ENCODE measurements at regions not wholly inside any gene's neighbourhood (a gene's known extent, or its start where the extent isn't known, plus 50 kb on each side); places are given as distances from the start of the nearest gene placed in this dataset.

- DNase-seq, result no peak
Measured at GRCh38 chr2:59961746-59962145, 591.7 kb downstream of the BCL11A start.

DNA sequence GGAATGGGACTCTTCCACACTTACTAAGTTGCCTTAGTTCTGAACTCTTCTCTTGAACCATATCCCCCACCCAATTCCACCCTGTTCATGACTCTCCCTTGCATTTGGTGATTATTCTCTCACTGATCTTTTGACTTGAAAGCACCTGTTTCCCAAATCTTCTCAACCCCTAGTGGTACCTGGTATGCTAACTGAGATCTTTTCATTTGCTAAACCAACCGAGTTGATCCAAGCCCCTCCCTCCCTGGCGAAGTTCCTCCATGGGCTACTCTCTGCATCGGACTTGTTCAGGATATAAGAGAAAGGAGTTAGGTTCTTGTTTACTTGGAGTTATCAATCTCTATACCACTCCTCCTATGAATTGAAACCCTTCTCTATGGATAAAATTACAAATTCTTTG, 593.5 kb downstream of the BCL11A start:
- DNase-seq, result no peak

- DNase-seq, result no peak
Measured at GRCh38 chr2:59957504-59957903, 596.0 kb downstream of the BCL11A start.

GRCh38 chr2:59956981-59957380, 596.5 kb downstream of the BCL11A start:
- DNase-seq, result no peak

GRCh38 chr2:59947917-59948541, 605.4 kb downstream of the BCL11A start:
- DNase-seq, result no peak

DNA sequence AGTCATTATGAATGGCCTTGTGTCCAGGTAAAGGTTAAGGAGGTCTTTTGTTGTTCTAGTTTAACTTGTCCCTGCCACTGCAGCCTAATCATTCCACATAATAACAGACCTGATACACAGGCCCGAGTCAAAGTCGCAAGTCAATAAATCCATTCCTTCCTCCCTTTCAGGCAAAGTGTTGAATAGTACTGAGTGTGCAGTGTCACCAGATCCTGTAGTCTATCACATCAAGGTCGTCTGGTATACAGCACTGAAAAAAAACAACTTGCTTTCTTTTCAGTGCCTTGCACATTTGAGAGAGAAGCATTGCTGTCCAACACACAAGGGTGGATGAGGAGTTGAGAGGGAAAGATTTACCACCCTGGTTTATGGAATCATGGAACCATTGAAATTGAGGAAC, 606.2 kb downstream of the BCL11A start:
- DNase-seq, result no peak

DNA sequence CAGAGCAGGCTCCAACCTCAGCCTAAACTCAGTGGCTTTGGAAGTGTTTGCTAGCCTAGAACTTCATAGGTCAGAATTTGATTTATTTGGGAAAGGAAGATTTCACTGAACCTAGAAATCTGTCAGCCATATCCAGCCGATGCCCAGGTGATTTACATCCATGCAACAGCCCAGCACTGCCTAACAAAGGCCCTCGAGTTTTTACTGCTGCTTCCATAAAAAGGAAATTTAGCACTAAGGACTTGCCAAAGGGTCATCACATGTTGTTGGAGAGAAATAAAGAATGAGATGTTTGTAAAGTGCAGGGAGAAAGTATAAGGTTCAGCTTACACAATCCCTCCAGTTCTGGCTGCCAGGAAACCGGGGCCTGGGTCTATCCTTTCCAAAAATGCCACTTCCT, 614.2 kb downstream of the BCL11A start:
- no peak for DNase-seq

DNA sequence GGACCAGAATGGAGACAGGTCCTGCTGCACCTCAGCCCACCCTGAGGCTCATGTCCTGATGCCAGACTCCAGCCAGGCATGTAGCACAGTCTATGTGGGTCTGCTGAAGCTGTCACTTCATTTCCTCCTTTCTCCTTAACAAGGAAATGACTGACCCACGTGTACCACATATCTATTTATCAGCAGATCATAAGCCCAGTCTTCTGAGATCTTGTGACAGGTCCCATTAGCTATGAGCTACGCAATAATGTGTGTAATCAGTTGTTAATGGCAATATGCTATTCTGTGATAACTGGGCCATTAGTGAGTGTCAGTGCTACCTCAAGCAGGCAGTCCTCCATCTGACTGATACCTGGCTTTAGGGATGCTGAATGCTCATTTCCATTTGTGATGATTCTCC, 615.3 kb downstream of the BCL11A start:
- DNase-seq, result no peak

- no peak for DNase-seq
Measured at GRCh38 chr2:59936048-59936447, 617.4 kb downstream of the BCL11A start.

DNA sequence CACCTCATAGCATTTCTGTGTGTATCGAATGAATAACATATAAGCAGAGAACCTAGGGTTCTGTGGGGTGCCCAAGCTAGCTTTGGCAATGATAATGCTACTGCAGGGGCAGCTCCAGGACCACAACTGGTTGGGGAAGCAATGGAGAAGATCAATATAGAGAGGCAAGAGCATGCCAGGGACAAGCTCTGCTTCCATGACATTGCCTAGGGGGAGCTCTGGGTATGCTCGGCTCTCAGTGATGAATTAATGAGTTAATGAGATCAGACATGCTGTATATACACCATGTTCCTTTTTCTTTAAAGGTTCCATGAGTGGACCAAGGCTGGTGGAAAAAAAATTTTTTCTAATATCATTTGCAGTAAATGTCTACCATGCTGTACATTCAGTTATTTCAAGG, 618.4 kb downstream of the BCL11A start:
- DNase-seq, result no peak

DNA sequence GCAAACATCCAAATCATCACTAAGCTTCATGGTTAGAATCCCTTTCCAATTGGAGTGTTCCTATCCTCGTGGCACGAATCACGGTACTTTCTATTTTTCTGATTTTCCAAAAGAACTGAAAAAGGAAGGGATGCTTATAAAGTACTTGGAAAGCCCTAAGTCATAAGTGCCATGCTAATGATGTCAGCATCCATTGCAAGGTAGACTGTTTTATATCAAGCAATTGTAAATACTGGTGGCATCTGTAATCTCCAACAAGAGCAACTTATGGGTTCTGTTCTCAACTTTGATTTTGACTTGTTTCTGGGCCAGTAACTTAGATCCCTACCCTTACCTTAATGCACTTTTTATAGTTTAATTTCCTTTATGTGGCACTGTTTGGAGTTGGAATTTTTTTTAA, 619.5 kb downstream of the BCL11A start:
- DNase-seq, result no peak

- no peak for DNase-seq
Measured at GRCh38 chr2:59932341-59932740, 621.1 kb downstream of the BCL11A start.

- DNase-seq, result no peak
Measured at GRCh38 chr2:59930430-59930829, 623.0 kb downstream of the BCL11A start.

- no peak for DNase-seq
Measured at GRCh38 chr2:59926731-59927130, 626.7 kb downstream of the BCL11A start.

DNA sequence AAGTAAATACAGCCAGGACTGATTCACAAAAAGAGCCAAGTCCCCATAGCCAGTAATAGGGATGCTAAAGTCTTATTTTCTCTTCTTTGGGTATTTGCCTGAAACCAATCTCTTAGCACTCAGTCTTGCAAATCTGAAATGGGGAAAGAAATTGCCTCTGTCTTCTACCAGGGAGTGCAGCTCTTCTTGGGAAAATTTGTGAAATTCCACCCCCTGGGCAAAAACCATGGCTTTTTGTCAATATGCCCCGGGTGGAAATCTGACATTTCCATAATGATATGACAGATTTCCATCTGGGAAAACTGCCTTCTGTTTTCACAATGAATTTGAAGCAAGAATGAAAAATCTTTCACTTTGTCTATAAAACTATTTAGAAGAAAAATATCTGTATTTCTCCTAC, 628.1 kb downstream of the BCL11A start:
- DNase-seq, result no peak

DNA sequence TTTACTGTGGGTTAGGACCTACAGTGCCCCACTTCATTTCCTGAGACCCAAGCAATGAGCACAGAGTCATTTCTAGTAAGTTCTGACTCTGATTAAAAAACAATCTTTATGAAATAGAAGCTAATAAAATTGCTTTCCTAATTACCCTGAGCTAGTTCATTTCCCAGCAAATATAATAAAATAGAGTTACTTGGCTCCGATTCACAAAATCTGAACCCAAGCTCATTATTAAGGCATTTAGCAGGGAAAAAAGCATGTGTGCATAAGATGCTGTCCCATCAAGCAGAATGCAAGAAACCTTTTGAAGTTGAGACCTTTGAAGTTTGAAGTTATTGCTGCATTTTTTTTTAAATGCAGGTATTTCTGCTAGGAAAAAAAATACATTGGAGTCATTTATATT, 629.1 kb downstream of the BCL11A start:
- no peak for DNase-seq

GRCh38 chr2:59922450-59922849, 631.0 kb downstream of the BCL11A start:
- DNase-seq, result no peak

DNA sequence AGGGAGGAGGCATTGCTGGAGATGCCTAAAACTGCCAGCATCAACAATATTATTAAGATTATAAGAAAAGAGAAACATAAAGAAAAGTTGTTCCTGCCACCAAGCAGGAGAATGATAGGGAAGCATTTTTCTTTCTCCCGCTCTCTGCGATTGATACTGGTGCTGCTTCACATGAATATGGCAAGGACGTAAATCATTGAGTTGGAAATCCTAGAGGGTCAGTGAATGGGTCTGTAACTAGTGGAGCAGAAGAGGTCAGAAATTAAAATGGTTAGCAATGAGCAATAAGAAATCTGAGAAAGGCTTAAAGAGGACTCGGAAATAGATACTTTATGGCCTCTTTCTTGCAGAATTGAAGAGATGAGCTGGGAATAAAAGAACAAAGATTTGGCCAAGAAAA, 631.7 kb downstream of the BCL11A start:
- DNase-seq, result no peak

GRCh38 chr2:59920961-59921360, 632.5 kb downstream of the BCL11A start:
- no peak for DNase-seq

GRCh38 chr2:59920307-59920706, 633.1 kb downstream of the BCL11A start:
- DNase-seq, result no peak

DNA sequence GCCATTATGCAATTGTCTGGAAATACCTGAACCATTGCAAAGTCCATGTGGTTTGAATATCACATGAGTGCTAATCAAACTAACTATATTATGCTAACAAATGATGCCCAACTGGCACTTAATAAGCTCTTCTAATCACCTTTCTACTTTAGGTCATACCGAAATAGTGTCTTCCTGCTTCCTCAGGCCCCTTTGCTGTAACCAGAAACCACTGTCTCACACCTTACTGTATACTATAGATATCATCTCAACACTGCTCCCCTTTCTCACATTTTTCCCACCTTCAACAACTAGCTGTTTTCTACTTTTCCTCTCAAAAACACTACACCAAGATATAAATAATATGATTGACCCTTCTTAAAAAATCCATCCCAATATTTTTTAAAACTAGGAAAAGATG, 633.9 kb downstream of the BCL11A start:
- DNase-seq, result no peak

GRCh38 chr2:59912042-59912441, 641.4 kb downstream of the BCL11A start:
- no peak for DNase-seq

GRCh38 chr2:59910166-59910565, 643.3 kb downstream of the BCL11A start:
- no peak for DNase-seq

- DNase-seq, result no peak
Measured at GRCh38 chr2:59909147-59909546, 644.3 kb downstream of the BCL11A start.

DNA sequence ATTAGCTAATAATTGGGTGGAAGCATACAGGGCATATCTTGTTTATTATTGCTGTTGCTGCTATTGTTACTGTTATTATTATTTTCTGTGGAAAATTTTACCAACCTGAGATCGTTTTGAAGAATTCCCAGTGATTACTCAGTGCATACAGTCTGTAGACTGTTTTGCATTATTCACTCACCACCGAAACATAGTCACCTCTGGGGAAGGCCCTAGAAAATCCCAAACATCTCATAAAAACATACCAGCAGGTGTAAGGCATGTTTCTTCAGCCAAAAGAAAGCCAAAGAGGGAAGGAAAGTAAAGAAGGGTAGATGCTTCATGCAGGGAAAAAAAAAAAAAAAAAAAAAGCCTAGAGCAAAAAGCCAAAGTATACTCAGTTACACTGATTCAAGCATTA, 647.7 kb downstream of the BCL11A start:
- DNase-seq, result no peak

Measured in NCI-H1092 (cell line).